Neuron (in vitro differentiated cells): ENCODE measurements at regions not wholly inside any gene's neighbourhood (a gene's known extent, or its start where the extent isn't known, plus 50 kb on each side); places are given as distances from the start of the nearest gene placed in this dataset.

Source experiments
- H2AFZ ChIP-seq: one replicate; pipeline ENCODE4 v1.6.1; 2013; ENCODE audit warnings: low read depth, mild to moderate bottlenecking, inconsistent platforms, low read length, moderate library complexity
- H3K27me3 ChIP-seq: one replicate; pipeline ENCODE4 v1.6.1; 2013; ENCODE audit warnings: low read length; ENCODE audit not compliant: insufficient read depth
- H3K36me3 ChIP-seq: one replicate; pipeline ENCODE4 v1.6.1; 2013; ENCODE audit warnings: low read length; ENCODE audit not compliant: insufficient read depth
- H3K4me1 ChIP-seq: one replicate; pipeline ENCODE4 v1.6.1; 2013; ENCODE audit warnings: low read length; ENCODE audit not compliant: insufficient read depth
- H3K4me3 ChIP-seq: 2 replicates; pipeline ENCODE4 v1.5.1; 2013; ENCODE audit warnings: mild to moderate bottlenecking, low read length, moderate library complexity
- H3K9me3 ChIP-seq: one replicate; pipeline ENCODE4 v1.6.1; 2013; ENCODE audit warnings: low read length

- no peaks in the 10 kb centered on the region for H3K27me3 ChIP-seq
- H3K9me3 ChIP-seq: no peaks in the 10 kb centered on the region
- H3K4me1 ChIP-seq: no peaks in the 10 kb centered on the region
- no peaks in the 10 kb centered on the region for H3K36me3 ChIP-seq
- no peak overlapping the region for H3K4me3 ChIP-seq
- no peak overlapping the region for H2AFZ ChIP-seq
These were observed 1061.2 kb downstream of the CDH11 start for GRCh38 chr16:64060631-64061030.

GRCh38 chr16:64058685-64059084 lies 1063.2 kb downstream of the CDH11 start:
- H3K4me3 ChIP-seq: no peak overlapping the region

GRCh38 chr16:64051824-64052223 lies 1070.0 kb downstream of the CDH11 start:
- Histone ChIP-seq H3K4me3 (no peak overlapping the region), H3K27me3 (no peaks in the 10 kb centered on the region), H3K9me3 (peaks cover 2% of the 10 kb centered on the region), H2AFZ (no peak overlapping the region), H3K4me1 (no peaks in the 10 kb centered on the region), H3K36me3 (no peaks in the 10 kb centered on the region)

More at GRCh38 chr16:64058685-64059084, 1063.2 kb downstream of the CDH11 start:
- H3K9me3 ChIP-seq: no peaks in the 10 kb centered on the region
- H2AFZ ChIP-seq: no peak overlapping the region
- no peaks in the 10 kb centered on the region for H3K27me3 ChIP-seq
- no peaks in the 10 kb centered on the region for H3K36me3 ChIP-seq
- no peaks in the 10 kb centered on the region for H3K4me1 ChIP-seq

DNA sequence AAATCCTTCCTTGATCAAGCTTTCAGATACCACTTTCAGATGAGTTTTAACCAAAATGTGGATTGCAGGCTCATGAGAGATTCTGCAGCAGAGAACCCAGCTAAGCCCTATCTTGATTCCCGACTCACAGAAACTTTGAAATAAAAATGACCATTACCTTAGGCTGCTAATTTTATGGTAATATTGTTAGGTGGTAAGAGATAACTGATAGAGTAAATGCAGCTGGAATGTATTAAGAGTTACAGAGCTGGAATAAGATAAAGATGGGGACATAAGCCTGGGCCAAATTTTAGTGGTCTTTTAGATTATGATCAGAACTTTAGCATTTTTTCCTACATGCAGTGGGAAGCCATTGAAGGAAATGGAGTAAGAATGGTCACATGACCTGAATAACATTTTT lies 1074.0 kb downstream of the CDH11 start:
- H2AFZ ChIP-seq: no peak overlapping the region
- H3K4me1 ChIP-seq: no peaks in the 10 kb centered on the region
- no peak overlapping the region for H3K4me3 ChIP-seq
- H3K27me3 ChIP-seq: no peaks in the 10 kb centered on the region
- H3K9me3 ChIP-seq: peaks cover 2% of the 10 kb centered on the region
- no peaks in the 10 kb centered on the region for H3K36me3 ChIP-seq

GRCh38 chr16:64047207-64047606 lies 1074.7 kb downstream of the CDH11 start:
- Histone ChIP-seq H3K4me3 (no peak overlapping the region), H2AFZ (no peak overlapping the region), H3K36me3 (no peaks in the 10 kb centered on the region)

DNA sequence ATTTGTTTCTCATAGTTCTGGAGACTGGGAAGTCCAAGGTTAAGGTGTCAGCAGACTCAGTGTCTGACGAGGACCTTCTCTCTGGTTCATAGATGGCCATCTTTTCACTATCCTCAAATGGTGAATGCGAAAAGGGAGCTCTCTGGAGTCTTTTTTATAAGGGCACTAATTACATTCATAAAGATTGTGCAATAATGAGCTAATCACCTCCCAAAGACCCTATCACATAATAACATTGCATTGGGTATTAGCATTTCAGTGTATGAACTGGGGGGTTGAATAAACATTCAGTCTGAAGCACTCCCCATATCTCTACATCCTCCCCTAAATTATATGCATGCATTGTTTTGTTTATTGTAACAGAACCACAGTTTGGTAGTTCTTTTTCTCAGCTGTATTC lies 1086.5 kb downstream of the CDH11 start:
- no peak overlapping the region for H3K4me3 ChIP-seq

More at GRCh38 chr16:64047207-64047606, 1074.7 kb downstream of the CDH11 start:
- H3K4me1 ChIP-seq: no peaks in the 10 kb centered on the region
- H3K9me3 ChIP-seq: peaks cover 2% of the 10 kb centered on the region
- no peaks in the 10 kb centered on the region for H3K27me3 ChIP-seq

DNA sequence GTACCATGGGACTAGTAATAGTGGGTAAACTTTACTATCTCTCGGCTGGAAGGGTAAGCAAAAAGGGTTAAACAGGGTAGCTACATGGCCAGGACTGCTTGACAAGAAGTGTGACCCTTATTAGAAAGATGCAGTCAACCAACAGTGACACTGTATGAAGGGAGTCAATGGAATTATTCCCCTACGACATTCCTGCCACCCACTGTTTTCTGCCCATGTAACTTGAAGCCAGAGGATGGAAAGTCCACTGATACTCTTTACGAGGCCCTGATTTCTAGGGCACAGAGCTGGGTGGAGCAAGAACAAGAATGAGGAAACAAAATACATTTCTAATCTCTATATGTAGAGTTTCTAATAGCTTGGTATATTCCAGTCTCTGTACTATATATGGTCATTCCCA lies 1102.5 kb downstream of the CDH11 start:
- Histone ChIP-seq H3K27me3 (no peaks in the 10 kb centered on the region), H2AFZ (no peak overlapping the region), H3K9me3 (no peaks in the 10 kb centered on the region), H3K4me1 (no peaks in the 10 kb centered on the region), H3K36me3 (no peaks in the 10 kb centered on the region), H3K4me3 (no peak overlapping the region)

More for the DNA sequence above, 1086.5 kb downstream of the CDH11 start:
- Histone ChIP-seq H3K9me3 (no peaks in the 10 kb centered on the region), H3K36me3 (no peaks in the 10 kb centered on the region), H3K4me1 (peaks cover 2% of the 10 kb centered on the region), H2AFZ (no peak overlapping the region), H3K27me3 (no peaks in the 10 kb centered on the region)

DNA sequence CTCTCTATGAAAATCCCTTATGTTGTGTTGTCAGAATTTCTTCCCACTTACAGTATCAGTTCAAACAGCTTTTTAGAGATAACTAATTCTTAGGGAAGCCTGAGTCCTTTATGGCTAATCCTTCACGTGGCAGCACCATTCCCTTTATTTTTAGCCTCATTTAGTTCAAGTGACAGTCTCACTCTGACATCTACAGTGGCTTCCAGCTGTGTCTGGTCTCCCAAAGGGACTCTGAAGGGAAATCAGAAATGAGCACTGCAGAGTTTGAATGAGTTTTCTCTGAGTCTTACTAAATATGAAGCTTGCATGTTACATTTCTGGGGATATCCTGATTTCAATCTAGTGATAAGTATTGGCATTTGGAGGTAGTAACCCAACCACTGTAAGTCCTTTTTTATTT lies 1104.1 kb downstream of the CDH11 start:
- Histone ChIP-seq H3K9me3 (no peaks in the 10 kb centered on the region), H2AFZ (no peak overlapping the region), H3K36me3 (no peaks in the 10 kb centered on the region), H3K4me3 (no peak overlapping the region), H3K27me3 (no peaks in the 10 kb centered on the region), H3K4me1 (no peaks in the 10 kb centered on the region)

GRCh38 chr16:64013856-64014255 lies 1108.0 kb downstream of the CDH11 start:
- no peak overlapping the region for H3K4me3 ChIP-seq
- peaks cover 2% of the 10 kb centered on the region for H3K9me3 ChIP-seq
- no peak overlapping the region for H2AFZ ChIP-seq
- no peaks in the 10 kb centered on the region for H3K4me1 ChIP-seq
- H3K27me3 ChIP-seq: no peaks in the 10 kb centered on the region
- H3K36me3 ChIP-seq: no peaks in the 10 kb centered on the region

- Histone ChIP-seq H3K9me3 (peaks cover 2% of the 10 kb centered on the region), H3K4me3 (no peak overlapping the region), H2AFZ (no peak overlapping the region), H3K27me3 (no peaks in the 10 kb centered on the region), H3K36me3 (no peaks in the 10 kb centered on the region), H3K4me1 (no peaks in the 10 kb centered on the region)
These were observed 1109.7 kb downstream of the CDH11 start for GRCh38 chr16:64012166-64012565.

GRCh38 chr16:64011650-64012049 lies 1110.2 kb downstream of the CDH11 start:
- H3K4me1 ChIP-seq: no peaks in the 10 kb centered on the region
- no peaks in the 10 kb centered on the region for H3K36me3 ChIP-seq
- peaks cover 2% of the 10 kb centered on the region for H3K9me3 ChIP-seq
- no peak overlapping the region for H3K4me3 ChIP-seq
- no peak overlapping the region for H2AFZ ChIP-seq
- no peaks in the 10 kb centered on the region for H3K27me3 ChIP-seq

- peaks cover 2% of the 10 kb centered on the region for H3K9me3 ChIP-seq
- no peak overlapping the region for H2AFZ ChIP-seq
- H3K4me3 ChIP-seq: no peak overlapping the region
- no peaks in the 10 kb centered on the region for H3K27me3 ChIP-seq
- no peaks in the 10 kb centered on the region for H3K4me1 ChIP-seq
- H3K36me3 ChIP-seq: no peaks in the 10 kb centered on the region
These were observed 1113.7 kb downstream of the CDH11 start for GRCh38 chr16:64008131-64008530.

GRCh38 chr16:64004116-64004515 lies 1117.7 kb downstream of the CDH11 start:
- no peaks in the 10 kb centered on the region for H3K9me3 ChIP-seq

DNA sequence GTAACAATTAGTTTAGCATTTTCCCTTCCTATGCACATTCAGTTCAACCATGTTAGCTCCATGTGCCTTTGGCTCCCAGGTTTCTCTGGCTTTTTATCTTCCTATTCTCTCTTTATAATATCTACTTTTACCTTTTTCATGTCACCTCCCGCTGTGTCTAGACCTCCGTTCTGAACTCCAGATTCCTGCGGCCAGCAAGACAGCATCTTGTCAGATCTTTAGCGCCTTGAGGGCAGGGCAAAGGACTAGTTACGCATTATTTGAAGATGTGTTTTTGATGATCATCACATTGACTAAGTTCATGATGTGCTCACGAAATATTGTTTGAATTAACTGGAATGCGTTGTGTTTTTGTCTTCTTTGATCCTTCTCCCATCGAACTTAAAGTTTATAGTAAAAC lies 1126.8 kb downstream of the CDH11 start:
- Histone ChIP-seq H3K36me3 (no peaks in the 10 kb centered on the region), H3K9me3 (no peaks in the 10 kb centered on the region), H3K27me3 (no peaks in the 10 kb centered on the region), H3K4me1 (no peaks in the 10 kb centered on the region), H2AFZ (no peak overlapping the region), H3K4me3 (no peak overlapping the region)

More at GRCh38 chr16:64004116-64004515, 1117.7 kb downstream of the CDH11 start:
- Histone ChIP-seq H3K27me3 (no peaks in the 10 kb centered on the region), H3K4me1 (no peaks in the 10 kb centered on the region), H3K4me3 (no peak overlapping the region), H2AFZ (peak overlapping the region; percentile 79), H3K36me3 (no peaks in the 10 kb centered on the region)
